Neural progenitor cell (in vitro differentiated cells): ENCODE measurements at regions not wholly inside any gene's neighbourhood (a gene's known extent, or its start where the extent isn't known, plus 50 kb on each side); places are given as distances from the start of the nearest gene placed in this dataset.

Source experiments
- DNase-seq: peaks from one replicate; pipeline ENCODE4 v3.0.0-alpha.2; 2016; ENCODE audit warnings: low spot score
- H2AFZ ChIP-seq: fragments of 200-600 bp; sonication (generic); replicated peaks from 2 replicates; pipeline ENCODE4 v1.6.1; 2016; ENCODE audit warnings: antibody characterized with exemption
- H3F3A ChIP-seq: fragments of 200-600 bp; sonication (generic); 2 replicates; pipeline ENCODE4 v1.6.1; 2016; ENCODE audit warnings: antibody characterized with exemption, low read depth
- H3K27ac ChIP-seq: fragments of 200-600 bp; sonication (generic); 2 replicates; pipeline ENCODE4 v1.5.1; 2016; ENCODE audit warnings: mild to moderate bottlenecking
- H3K27me3 ChIP-seq: fragments of 200-600 bp; sonication (generic); 2 replicates; pipeline ENCODE4 v1.6.1; 2016; ENCODE audit warnings: mild to moderate bottlenecking, moderate library complexity
- H3K36me3 ChIP-seq: fragments of 200-600 bp; sonication (generic); 2 replicates; pipeline ENCODE4 v1.5.1; 2016
- H3K4me1 ChIP-seq: fragments of 200-600 bp; sonication (generic); 2 replicates; pipeline ENCODE4 v1.6.1; 2016; ENCODE audit warnings: mixed run types
- H3K4me2 ChIP-seq: fragments of 200-600 bp; sonication (generic); 2 replicates; pipeline ENCODE4 v1.6.1; 2016
- H3K4me3 ChIP-seq: fragments of 200-600 bp; sonication (generic); 2 replicates; pipeline ENCODE4 v1.5.1; 2016
- H3K79me2 ChIP-seq: fragments of 200-600 bp; sonication (generic); 2 replicates; pipeline ENCODE4 v1.6.1; 2016; ENCODE audit warnings: low read depth
- H3K9ac ChIP-seq: fragments of 200-600 bp; sonication (generic); 2 replicates; pipeline ENCODE4 v1.6.1; 2016
- H3K9me3 ChIP-seq: fragments of 200-600 bp; sonication (generic); 2 replicates; pipeline ENCODE4 v1.5.1; 2016; ENCODE audit warnings: low read depth
- H4K20me1 ChIP-seq: fragments of 200-600 bp; sonication (generic); 2 replicates; pipeline ENCODE4 v1.6.1; 2016; ENCODE audit warnings: low read depth
- H3K27ac Mint-ChIP-seq: 3 replicates; pipeline ENCODE4 v1.8.0; 2021; ENCODE audit warnings: mixed read lengths
- H3K27me3 Mint-ChIP-seq: 2 replicates; pipeline ENCODE4 v1.8.0; 2022; ENCODE audit warnings: low read depth, mild to moderate bottlenecking, inconsistent platforms, moderate library complexity, mixed read lengths; ENCODE audit not compliant: insufficient read depth
- H3K36me3 Mint-ChIP-seq: 3 replicates; pipeline ENCODE4 v1.8.0; 2021; ENCODE audit warnings: mixed read lengths
- H3K4me1 Mint-ChIP-seq: 3 replicates; pipeline ENCODE4 v1.8.0; 2021; ENCODE audit warnings: mixed read lengths
- H3K4me3 Mint-ChIP-seq: 3 replicates; pipeline ENCODE4 v1.8.0; 2021; ENCODE audit warnings: mild to moderate bottlenecking, moderate library complexity, mixed read lengths
- H3K9me3 Mint-ChIP-seq: 3 replicates; pipeline ENCODE4 v1.8.0; 2020; ENCODE audit warnings: mixed read lengths
- CTCF ChIP-seq: fragments of 200-600 bp; sonication (generic); IDR thresholded peaks from 2 replicates; pipeline ENCODE4 v1.5.1; 2017; ENCODE audit warnings: antibody characterized with exemption, mild to moderate bottlenecking
- EZH2 ChIP-seq: fragments of 200-600 bp; sonication (generic); IDR thresholded peaks from 2 replicates; pipeline ENCODE4 v1.6.1; 2017; ENCODE audit warnings: antibody characterized with exemption, mild to moderate bottlenecking, moderate library complexity
- EZH2phosphoT487 ChIP-seq: fragments of 200-600 bp; sonication (generic); IDR thresholded peaks from 2 replicates; pipeline ENCODE4 v1.6.1; 2017; ENCODE audit warnings: antibody characterized with exemption

DNA sequence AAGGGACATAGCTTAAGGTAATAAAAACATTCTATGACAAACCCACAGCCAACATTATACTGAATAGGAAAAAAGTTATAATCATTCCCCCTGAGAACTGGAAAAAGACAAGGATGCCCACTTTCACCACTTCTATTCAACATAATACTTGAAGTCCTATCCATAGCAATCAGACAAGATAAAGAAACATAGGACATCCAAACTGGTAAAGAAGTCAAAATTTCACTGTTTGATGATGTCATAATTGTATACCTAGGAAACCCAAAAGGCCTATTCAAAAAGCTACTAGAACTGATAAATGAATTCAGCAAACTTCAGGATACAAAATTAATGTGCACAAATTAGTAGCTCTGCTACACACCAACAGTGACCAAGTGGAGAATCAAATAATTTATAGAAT, 1590.0 kb upstream of the PCDH20 start:
- Mint-ChIP-seq H3K27ac (no peak overlapping the region), H3K4me1 (no peaks in the 10 kb centered on the region), H3K9me3 (peaks cover 40% of the 10 kb centered on the region), H3K27me3 (peaks cover 2% of the 10 kb centered on the region), H3K4me3 (no peak overlapping the region), H3K36me3 (peaks cover 4% of the 10 kb centered on the region)
- Histone ChIP-seq H3K4me1 (no peaks in the 10 kb centered on the region), H3K9me3 (peaks cover 12% of the 10 kb centered on the region), H3K9ac (no peak overlapping the region), H3F3A (no peaks in the 10 kb centered on the region), H3K4me2 (no peak overlapping the region), H3K36me3 (no peaks in the 10 kb centered on the region), H4K20me1 (no peaks in the 10 kb centered on the region), H3K4me3 (no peak overlapping the region), H3K27ac (no peak overlapping the region), H3K79me2 (no peaks in the 10 kb centered on the region), H3K27me3 (no peaks in the 10 kb centered on the region), H2AFZ (no peak overlapping the region)
- no peak for TF ChIP-seq EZH2phosphoT487
- no peak for TF ChIP-seq EZH2
- TF ChIP-seq CTCF, result no peak
- no peak for DNase-seq

GRCh38 chr13:62997696-62998095, 1582.0 kb upstream of the PCDH20 start:
- no peaks in the 10 kb centered on the region for H3K4me1 Mint-ChIP-seq
- no peaks in the 10 kb centered on the region for H3F3A ChIP-seq
- H3K9me3 ChIP-seq, result no peaks in the 10 kb centered on the region
- H3K27me3 Mint-ChIP-seq, result no peaks in the 10 kb centered on the region
- H3K79me2 ChIP-seq, result no peaks in the 10 kb centered on the region
- no peak for TF ChIP-seq CTCF
- no peak overlapping the region for H2AFZ ChIP-seq
- no peak overlapping the region for H3K4me2 ChIP-seq
- no peaks in the 10 kb centered on the region for H3K36me3 ChIP-seq
- no peak overlapping the region for H3K27ac Mint-ChIP-seq
- no peak for DNase-seq
- H4K20me1 ChIP-seq, result no peaks in the 10 kb centered on the region
- no peak overlapping the region for H3K4me3 Mint-ChIP-seq
- H3K9me3 Mint-ChIP-seq, result no peaks in the 10 kb centered on the region
- no peak overlapping the region for H3K4me3 ChIP-seq
- H3K4me1 ChIP-seq, result no peaks in the 10 kb centered on the region
- H3K27ac ChIP-seq, result no peak overlapping the region
- H3K9ac ChIP-seq, result no peak overlapping the region
- H3K36me3 Mint-ChIP-seq, result no peaks in the 10 kb centered on the region
- H3K27me3 ChIP-seq, result no peaks in the 10 kb centered on the region

DNA sequence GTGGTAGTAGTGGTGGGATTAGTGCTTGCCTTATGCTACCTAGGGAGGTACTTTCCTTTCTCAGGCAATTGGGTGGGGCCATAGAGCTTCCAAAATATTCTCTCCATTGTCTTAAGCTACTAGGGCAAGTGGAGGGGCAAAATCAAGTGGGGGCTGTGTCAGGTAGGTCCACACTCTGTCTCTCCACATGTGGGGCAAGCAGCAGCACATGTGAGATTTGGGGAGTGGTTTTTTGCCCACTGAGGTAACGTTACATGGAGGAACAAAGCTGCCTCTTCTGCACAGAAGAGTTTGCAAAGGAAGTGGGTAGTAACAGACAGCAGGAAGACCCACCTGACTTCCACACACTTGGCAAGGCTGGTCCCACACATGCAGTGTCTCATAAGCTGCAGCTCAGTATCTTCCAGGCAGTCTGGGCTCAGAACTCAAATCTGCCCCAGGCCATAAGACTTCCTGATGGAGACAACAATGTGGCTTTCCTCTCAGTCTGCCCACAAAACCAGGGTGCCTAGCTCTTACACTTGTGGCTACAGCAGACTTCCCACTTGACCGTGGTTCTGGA, 1581.5 kb upstream of the PCDH20 start:
- Histone ChIP-seq H3K4me1 (no peaks in the 10 kb centered on the region), H3K9ac (no peak overlapping the region), H3K4me3 (no peak overlapping the region), H3K36me3 (no peaks in the 10 kb centered on the region), H3K9me3 (no peaks in the 10 kb centered on the region), H3F3A (no peaks in the 10 kb centered on the region), H3K27me3 (no peaks in the 10 kb centered on the region), H3K79me2 (no peaks in the 10 kb centered on the region), H3K4me2 (no peak overlapping the region), H3K27ac (no peak overlapping the region), H2AFZ (no peak overlapping the region), H4K20me1 (no peaks in the 10 kb centered on the region)
- H3K4me1 Mint-ChIP-seq, result no peaks in the 10 kb centered on the region
- TF ChIP-seq EZH2 (no peak), CTCF (no peak), EZH2phosphoT487 (no peak)
- no peak overlapping the region for H3K27ac Mint-ChIP-seq
- no peak overlapping the region for H3K4me3 Mint-ChIP-seq
- H3K27me3 Mint-ChIP-seq, result no peaks in the 10 kb centered on the region
- H3K36me3 Mint-ChIP-seq, result no peaks in the 10 kb centered on the region
- no peaks in the 10 kb centered on the region for H3K9me3 Mint-ChIP-seq
- no peak for DNase-seq
